DMS153 (cell line): ENCODE measurements at regions not wholly inside any gene's neighbourhood (a gene's known extent, or its start where the extent isn't known, plus 50 kb on each side); places are given as distances from the start of the nearest gene placed in this dataset.
"Not testable (repeated sequence)": the region's sequence is repeated elsewhere in the genome, so short reads cannot be mapped to it uniquely, and the experiment has no call there.

Source experiments
- DNase-seq: peaks from one replicate; lab custom pipeline; 2025; lab: John Stamatoyannopoulos, UW

DNA sequence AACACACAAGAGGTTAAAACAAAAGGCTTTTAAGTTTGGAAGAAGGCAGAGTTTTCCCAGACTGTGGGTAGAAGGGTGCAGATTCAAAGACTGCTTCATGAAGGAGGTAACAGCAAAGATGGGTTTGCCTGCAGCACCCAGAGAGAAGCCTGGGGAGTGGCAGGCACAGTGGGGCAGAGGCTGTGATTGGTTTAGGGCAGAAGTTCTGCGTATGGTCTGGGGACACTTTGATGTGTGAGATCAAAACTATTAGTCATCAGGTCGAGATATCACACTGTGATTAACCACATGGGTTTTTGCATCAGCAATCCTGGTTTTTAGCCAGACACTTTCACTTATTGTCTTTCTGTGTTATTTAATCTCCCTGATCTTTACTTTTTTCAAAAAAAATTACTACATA lies 188.8 kb upstream of the GLRA1 start:
- no peak for DNase-seq

DNA sequence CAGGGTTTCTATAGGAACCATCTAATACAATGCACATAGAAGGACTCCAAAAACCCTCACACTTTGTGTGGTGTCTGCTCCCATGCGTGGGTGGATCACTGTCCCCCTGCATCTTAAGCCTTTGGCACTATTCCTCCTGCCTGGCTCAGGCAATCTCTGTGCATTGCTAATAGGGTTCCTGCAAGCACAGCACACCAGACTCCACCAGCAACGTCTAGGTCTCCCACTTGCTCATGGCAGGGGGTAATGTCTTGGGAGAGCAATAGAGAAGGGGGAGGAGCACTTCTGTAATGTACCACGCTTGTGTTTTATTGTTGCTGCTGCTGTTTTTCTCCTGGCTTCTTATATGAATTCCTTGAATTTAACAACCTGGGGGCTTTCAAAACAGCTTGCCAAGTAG lies 182.6 kb upstream of the GLRA1 start:
- DNase-seq, result no peak

DNA sequence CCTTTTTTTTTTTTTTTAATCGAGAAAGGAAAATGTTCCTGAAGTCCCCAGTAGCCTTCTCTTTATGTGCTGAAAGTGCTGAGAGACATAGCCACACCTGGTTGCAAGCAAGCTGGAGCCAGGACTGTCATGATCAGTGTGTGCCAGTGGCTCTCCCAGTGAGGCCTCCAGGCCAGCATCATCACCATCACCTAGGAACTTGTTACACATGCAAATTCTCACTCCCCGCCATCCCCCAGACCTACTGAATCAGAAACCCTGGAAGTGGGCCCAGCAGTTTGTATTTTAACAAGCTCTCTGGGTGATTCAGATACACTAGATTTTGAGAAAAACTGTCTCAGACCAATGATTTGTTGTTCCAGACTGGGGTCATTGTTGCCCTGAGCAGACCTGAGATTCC lies 181.9 kb upstream of the GLRA1 start:
- no peak for DNase-seq

DNA sequence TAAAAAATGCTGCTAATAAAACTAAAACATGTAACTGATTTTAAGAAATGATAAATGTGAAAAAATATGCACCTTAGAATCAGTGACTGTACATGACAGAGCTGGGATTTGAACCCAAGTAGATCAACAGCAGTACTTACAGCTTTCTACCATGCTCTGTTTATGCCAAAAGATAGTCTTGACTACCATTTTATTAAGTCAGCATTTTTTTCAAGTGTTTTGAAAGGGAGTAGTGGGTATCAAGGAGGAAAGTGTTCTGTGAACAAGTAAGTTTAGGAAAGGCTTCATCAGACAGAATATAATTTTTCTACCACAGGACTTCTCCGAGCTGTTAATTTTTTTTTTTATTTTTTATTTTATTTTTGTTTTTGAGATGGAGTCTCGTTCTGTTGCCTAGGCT lies 180.4 kb upstream of the GLRA1 start:
- DNase-seq, result no peak

DNA sequence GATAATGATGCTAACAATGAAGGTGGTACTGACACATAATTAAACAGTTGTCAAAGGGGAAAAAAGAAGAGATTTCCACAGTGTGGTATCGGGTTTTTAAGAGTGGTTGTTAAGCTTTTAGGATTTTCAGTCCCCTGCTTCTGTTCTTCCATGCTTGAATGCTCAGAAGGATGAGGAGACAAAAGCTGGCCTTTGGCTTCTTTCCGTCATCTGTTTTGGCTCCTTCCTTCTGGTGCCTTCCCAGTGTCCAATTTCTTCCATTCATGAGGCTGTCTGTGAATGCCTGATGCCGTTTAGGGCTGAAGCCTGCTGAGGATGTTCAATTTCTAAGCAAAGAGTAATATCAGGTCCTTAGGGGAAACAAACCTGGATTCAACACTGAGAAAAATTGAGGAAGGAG lies 179.6 kb upstream of the GLRA1 start:
- DNase-seq, result no peak

DNA sequence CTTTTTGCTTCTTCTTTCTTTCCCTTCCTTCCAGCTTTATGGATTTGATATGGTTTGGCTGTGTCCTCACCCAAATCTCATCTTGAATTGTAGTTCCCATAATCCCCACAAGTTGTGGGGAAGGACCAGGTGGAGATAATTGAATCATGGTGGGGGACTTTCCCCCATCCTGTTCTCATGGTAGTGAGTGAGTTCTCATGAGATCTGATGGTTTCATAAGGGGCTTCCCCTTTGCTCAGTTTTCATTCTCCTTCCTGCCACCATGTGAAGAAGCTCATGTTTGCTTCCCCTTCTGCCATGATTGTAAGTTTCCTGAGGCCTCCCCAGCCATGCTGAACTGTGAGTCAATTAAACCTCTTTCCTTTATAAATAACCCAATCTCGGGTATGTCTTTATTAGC lies 178.3 kb upstream of the GLRA1 start:
- not testable (repeated sequence) for DNase-seq

DNA sequence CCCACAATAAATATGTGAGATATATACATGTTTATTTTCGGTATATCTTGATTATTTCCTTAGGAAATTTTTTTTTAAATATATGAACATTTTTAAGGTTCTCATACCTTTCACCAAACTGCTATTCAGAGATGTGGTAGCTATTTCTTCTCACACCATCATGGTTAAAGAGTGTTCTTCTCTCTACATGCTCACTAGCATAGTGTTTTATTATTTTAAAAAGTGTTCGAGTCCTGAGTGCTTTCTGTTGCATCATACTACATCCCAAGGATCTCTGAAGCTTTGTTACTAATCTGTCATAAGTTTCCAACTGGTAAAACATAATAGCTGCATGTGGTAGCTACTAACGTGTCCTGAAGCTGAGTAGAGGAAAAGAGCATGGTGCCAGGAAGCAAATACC lies 177.4 kb upstream of the GLRA1 start:
- no peak for DNase-seq

DNA sequence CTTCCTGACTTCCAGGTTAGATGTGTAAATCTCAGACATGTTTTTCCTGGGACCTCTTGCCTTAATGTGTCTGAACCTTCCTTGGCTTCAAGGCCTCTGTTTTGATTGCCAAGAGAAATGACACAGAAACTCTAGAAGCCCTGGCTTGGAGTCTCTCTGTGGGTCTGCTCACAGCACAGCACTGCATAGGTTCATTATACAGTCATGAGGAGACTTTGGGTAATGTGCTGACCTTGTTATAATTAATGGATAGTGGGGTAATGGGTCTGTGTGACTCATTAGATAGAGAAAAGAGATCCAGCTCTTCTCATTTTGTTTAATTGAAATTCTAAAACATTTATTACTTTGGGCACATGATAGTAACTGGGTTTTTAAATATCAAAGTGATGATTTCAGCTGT lies 175.8 kb upstream of the GLRA1 start:
- DNase-seq, result no peak

DNA sequence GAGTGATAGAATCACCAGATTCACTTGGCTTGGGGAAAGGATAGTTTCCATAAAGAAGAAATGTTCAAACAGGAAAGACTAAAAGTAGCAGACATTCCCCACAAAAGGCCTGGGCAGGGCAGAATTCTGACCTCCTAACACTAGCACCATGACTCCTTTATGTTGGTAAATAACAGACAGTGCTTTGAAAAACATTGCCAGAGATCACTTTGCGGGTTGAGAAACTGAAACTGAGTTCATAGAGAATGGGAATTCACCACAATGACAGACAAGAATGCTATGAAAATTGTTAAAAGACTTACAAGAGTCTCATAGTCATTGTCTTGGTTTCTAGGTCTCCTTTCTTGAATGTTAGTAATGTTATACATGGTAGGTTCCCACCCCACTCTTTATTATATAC lies 172.5 kb upstream of the GLRA1 start:
- DNase-seq, result no peak

DNA sequence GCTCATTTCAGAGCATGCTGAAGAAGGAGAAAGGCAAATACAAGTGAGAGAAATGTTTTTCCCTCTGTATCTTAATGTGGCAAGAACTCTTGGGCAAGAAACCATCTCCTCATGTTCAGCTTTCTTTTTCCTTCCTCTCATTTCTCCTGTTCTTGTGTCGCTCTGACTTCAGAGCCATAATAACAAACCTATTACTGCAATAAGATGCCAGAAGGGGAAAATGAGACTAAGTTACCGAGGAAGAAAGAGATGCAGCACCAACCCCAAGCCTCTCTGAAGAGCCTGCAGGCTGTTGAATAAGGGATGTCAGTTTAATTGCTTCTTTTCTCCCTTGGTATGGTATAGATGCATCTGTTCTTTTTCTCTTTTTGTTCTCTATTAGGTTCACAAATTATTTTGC lies 170.1 kb upstream of the GLRA1 start:
- no peak for DNase-seq

DNA sequence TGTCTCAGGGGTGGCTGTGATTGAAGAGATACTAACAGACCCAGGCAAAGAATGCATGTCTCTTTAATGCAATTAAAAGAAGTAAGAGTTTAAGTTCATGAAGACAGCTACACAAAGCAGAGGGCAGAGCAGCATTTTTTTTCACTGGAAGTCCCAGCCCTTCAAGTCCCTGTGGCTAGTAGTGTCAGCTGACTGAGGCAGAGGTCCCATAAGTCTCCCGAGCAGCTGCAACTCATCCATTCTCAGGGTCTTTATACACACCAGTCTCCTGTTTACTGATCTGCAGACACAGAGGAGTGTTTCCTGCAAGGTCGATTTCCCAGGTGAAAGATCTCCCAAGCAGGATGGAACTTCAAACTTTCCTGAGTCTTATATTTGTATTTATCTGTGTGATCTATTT lies 169.4 kb upstream of the GLRA1 start:
- no peak for DNase-seq

DNA sequence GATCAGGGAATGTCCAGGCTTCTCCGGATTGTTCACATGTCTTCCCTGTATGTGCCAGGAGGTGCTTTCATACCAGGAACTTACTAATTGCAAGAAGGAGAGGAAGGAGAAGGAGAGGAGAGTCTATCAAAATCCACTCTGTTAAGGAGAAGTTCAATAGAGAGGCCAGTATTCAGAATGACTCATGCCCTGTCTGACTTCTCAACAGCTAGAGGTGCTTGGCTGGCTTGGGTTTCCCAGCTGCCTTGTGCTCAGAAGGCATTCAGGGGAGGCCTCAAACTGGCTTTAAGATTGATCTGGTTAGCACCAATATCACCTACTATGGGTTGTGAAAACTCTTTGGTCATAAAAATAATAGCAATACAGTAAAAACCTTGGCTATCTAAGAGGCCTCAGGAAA lies 167.9 kb upstream of the GLRA1 start:
- DNase-seq, result no peak

DNA sequence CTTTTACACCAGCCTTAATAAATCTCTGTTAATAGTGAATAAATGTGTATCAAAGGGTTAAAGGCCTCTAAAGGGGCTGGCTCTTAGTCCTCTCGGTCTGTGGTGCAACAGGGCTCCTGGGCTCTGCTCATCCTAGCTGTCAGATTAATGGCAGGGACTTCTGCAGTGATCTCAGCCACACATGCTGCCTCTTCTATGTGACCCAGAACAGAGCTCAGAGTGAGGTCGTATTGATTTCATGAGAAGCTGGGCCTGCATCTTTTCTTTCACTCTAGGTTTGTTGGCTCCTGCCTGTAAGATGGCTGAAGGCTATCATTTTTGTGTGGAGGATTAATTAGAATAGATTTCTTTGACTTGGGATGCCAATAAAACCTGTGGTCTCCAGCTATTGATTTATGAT lies 165.0 kb upstream of the GLRA1 start:
- no peak for DNase-seq

DNA sequence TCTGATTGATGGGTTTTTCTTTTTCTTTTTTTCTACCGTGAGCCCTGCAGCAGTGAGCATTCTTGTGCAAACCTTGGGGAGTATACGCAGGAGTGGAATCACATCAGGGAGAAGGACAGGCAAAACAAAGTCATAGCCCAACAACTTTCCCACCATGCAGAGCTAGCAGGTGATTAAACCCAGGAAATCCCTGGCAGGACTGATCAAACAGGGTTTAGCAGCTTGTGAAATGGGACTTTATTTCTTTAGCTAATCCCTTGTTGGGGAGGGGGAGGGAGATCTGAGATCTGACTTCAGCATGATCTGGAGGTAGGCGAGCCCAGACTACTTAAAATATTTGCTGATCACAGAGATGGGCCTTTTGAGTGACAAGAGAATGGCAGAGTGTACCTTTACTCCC lies 162.0 kb upstream of the GLRA1 start:
- DNase-seq, result no peak

DNA sequence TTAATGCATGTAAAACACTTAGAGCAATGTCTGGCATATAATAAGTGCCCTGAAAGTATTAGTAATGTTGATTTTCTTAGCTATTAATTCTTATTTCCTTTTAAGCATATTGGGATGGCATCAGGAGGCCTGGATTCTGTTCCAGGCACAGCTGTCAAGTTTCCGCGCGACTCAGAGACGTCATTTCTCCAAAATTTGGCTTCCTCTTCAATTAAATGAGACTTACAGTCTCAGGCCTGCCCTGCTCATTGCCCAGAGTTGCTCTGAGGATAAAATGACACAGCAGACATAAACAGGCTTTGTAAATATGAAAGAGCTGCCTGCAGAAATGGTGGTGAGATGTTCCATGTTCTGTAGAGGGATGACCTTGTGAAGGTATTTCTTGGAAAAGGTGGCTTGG lies 159.8 kb upstream of the GLRA1 start:
- no peak for DNase-seq

DNA sequence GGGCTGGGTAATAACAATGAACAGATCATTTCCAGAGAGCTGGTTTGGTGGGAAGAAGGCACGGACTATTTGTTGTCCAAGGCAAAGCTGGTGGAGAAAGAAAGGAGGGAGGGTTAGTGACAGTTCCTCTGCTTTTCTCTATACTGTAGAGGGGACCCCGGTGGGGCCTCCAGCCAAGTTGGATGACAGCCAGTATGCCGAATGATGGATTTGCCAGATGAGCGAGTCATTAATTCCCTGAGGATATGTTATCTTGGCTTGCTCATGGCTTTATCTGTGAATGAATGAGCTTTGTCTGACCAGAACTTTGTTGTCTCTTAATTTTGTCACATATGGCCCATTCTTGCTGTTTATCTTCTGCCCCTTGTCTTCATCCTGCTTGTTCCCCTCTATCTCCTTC lies 158.6 kb upstream of the GLRA1 start:
- no peak for DNase-seq

DNA sequence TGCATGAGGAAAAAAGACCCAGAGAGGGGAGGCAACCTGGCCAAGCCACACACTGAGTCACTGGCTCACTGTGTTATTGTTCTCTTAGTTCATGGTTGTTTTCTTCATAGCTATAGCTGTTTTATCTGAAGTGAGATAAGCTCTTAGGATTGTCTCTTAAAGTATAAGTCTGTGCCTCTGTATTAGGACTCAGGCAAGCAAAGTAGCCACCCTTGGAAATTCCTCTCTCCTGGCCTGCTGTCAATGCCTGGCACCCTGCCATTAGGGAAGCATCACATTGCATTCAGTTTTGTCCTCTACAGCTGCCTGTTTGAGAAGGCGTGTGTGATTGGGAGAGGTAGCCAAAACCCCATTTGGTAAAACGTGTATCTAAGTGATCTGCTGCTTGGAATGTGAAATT lies 147.4 kb upstream of the GLRA1 start:
- peak; percentile 1 for DNase-seq

DNA sequence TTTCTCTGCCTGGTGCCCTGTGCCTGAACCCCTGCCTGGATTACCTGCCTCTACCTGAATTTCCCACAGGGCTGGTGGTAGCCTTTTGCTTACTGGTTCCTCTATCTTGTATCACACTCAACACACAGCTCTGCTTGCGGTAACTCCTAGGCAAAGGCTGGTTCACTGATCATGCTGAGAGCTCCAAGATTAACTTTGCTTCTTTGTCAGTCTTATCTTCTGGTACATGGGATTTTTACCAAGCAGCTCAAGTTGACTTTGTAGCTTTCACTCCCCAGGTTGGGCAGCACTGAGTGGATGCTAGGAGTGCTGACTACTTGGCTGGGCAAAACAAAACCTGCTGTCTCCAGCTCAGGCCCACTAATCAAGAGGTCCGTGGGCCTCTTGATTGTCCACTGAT lies 145.9 kb upstream of the GLRA1 start:
- no peak for DNase-seq

DNA sequence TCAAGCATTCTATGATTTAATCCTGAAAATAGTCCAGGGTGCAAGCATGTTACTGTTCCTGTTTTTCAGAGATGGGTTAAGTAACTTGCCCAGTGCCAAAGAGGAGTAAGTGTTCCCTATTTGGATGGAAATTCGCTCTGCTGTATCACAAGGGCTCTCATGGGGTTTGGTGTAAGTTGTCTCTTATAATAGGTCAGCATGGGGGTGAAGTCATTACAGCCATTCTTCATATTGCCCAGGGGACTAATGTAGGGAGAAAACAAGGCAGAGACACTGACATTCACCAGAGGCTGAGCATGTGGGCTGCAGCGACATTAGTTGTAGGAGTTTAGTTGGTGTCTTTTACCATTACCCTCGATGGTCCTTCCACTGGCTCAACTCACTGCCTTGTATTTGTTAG lies 142.1 kb upstream of the GLRA1 start:
- DNase-seq, result no peak

DNA sequence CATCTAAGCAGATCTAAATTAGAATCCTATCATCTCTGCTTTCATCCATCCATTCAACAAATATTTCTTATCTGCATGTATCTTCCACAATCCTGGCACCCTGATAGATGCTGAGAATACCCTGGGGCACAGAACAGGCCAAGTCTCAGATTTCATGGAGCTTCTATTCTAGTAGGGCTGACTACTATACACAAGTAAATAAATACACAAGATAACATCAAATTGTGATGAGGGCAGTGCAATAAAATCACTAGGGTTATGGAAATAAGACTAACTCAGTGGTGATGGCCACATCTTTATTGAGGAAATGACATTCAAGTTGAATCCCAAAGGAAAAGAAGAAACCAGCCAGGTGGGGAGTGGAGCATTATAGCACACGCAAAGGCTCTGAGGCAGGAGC lies 138.4 kb upstream of the GLRA1 start:
- no peak for DNase-seq

DNA sequence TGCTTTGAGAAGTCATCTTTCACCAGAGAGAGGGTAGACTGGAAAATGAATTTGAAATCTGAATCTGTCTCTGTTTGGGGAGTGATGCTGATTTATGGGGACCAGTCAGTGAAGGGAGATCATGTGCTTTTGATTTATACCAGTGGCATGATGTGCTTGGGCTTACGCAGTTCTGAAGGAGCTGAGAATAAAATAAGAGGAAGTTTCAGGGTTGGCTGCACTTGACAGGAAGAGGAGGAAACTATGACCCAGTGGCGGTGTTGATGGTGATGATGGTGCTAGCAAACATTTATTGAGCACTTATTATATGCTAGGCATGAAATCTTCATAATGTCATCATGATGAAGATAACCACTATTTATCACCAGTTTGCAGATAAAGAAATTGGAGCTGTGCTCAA lies 136.4 kb upstream of the GLRA1 start:
- DNase-seq, result no peak

DNA sequence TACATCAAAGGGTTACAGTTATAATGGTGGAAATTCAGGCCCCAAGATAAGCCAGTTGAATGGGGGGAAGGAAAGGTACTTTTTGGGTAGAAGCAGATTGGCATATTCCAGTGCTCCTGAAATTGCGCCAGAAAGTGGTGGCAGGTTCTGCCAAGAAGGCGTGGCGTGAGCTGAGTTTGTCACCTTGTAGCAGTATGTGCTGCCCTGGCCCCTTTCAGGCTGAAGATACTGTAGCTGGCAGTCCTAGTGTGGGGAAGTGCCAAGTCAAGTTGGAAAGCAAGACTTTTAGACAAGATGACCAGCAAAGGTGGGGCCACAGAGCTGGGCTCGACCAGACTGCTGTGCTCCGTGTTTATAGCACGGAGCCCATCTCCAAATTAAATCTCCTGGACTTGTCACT lies 133.6 kb upstream of the GLRA1 start:
- no peak for DNase-seq

DNA sequence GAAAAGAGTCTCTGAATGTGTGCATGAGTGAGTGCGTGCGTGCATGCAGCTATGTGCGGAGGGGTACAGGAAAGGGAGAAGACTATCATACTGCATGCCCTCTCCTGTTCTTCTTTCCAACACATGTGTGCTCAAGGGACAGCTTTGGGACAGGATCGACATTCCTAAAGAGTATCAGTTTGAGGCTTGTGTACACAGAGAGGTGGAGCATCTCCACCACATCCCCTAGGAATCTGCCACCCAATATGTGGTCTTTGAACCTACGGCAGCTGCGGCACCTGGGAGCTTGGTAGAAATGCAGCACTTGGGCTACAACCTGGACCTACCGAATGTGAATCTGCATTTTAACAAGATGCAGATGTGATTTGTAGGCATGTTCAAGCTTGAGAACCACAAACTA lies 132.3 kb upstream of the GLRA1 start:
- DNase-seq, result no peak

DNA sequence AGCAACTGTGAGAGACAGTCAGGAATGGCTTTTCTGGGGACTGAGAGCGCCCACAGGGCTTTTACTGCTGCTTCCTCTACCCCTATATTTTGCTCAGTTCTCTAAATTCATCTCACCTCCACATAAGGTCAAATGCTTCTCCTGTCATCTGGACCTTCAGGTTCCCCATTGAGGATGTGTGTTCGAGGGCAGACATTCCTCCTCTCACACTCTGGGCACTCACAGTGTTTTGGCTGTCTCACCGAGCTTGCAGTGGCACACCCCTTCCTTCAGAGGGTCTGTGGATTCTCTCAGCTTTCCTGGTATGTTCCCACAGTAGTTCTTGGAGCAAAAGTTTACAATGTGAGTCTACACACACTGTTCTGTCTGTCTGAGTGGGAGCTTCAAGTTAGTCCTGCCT lies 127.8 kb upstream of the GLRA1 start:
- DNase-seq, result no peak
